Retinal pigment epithelial cell (primary cell): ENCODE measurements at regions not wholly inside any gene's neighbourhood (a gene's known extent, or its start where the extent isn't known, plus 50 kb on each side); places are given as distances from the start of the nearest gene placed in this dataset.

Source experiments
- DNase-seq: peaks from one replicate; pipeline ENCODE4 v3.0.0-alpha.2; 2010; ENCODE audit warnings: low read depth
- H3K4me3 ChIP-seq: 2 replicates; pipeline ENCODE4 v1.5.1; 2011; ENCODE audit warnings: mild to moderate bottlenecking, low read length, control low read depth, moderate library complexity
- TF ChIP-seq, protein P1 (sequence below): conservative IDR thresholded peaks from 2 replicates; pipeline ENCODE4 v1.5.1; 2011; ENCODE audit warnings: low read depth, low read length, control low read depth, inconsistent platforms

DNA sequence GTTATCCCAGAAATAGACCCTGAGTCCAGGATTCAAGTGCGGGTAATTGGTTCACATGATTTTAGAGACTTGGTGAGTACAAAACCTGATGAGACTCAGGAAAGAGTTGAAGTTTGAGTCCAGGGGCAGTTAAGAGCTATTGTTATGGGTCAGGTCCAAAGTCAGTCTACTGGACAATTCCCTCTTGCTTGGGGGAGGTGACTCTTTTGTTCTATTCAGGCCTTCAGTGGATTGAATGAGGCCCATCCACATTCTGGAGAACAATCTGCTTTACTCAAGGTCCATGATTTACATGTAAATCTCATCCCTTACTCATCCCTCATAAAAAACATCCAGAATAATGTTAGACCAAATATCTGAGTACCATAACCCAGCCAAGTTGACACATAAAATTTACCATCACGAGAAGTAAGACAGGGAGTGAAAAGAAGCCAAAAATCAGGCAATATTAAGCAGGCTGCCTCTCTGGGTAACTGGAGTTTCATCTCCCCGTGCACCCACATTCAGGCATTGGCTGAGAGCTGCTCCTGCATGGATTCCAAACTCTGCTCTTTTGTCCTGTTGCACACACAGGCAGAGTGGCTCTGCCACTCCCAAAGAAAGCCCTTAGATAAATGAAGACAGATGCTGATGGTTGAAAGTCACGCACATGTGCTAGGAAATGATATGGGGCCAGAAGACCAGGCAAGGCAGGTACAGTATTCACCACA is 156.0 kb upstream of the SALL1 start:
- no peak for DNase-seq
- no peak overlapping the region for H3K4me3 ChIP-seq
- TF ChIP-seq, protein P1, sequence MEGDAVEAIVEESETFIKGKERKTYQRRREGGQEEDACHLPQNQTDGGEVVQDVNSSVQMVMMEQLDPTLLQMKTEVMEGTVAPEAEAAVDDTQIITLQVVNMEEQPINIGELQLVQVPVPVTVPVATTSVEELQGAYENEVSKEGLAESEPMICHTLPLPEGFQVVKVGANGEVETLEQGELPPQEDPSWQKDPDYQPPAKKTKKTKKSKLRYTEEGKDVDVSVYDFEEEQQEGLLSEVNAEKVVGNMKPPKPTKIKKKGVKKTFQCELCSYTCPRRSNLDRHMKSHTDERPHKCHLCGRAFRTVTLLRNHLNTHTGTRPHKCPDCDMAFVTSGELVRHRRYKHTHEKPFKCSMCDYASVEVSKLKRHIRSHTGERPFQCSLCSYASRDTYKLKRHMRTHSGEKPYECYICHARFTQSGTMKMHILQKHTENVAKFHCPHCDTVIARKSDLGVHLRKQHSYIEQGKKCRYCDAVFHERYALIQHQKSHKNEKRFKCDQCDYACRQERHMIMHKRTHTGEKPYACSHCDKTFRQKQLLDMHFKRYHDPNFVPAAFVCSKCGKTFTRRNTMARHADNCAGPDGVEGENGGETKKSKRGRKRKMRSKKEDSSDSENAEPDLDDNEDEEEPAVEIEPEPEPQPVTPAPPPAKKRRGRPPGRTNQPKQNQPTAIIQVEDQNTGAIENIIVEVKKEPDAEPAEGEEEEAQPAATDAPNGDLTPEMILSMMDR, result no peak

DNA sequence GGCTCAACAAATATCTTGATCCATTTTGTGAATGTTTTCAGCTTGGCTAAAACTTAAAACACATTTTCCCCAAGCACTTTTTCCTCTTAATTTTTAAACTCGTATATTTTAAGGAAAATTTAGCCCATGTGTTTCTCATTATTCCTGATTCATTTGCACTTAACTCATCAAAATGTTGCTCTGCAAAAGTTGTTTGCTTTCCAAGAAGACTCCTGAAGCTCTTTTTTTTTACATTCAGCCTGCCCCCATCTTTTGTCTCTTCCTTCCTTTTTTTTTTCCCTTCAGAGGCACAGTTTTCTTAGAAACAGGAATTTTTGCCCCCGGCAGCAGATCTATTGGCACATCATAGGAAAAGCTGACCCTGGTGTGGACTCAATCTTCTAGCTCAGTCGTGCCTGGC is 155.0 kb upstream of the SALL1 start:
- no peak overlapping the region for H3K4me3 ChIP-seq
- no peak for DNase-seq
- TF ChIP-seq, protein P1, result no peak

DNA sequence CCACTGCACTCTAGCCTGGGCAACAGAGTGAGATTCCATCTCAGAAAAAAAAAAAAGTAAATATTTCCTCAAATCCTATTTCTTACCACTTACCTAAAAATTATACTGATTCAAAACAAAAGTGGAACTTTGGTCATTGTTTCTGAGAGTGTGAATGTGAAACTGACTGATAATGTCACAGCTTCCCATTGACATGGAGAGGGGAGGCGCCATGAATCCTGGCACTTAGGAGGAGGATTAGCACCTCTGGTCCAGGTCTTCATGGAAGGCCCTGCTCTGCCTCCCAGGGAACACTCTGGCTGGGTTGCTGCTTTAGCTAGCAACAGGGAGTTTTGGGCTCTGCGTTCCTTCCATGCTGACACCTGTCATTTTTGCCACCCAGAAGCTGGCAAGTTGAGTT is 154.3 kb upstream of the SALL1 start:
- no peak for DNase-seq
- TF ChIP-seq, protein P1, result no peak
- H3K4me3 ChIP-seq, result no peak overlapping the region

DNA sequence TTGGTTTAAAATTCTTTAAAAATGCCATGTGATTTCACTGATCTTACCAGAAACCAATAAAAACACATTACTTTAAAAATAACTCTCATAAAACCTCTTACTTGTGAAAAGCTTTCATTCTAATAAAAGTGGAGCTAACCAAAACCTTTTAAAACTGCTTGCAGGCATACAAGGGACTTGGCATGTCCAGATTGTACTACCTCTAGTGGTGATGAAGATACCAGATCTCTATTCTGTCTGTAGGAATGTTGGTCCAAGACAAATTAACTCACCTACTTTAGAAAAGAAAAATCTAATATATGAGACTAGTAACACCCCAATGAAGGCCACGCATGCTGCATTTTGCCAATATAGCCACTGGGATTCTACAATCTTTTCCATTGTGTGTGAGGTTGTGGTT is 151.0 kb upstream of the SALL1 start:
- H3K4me3 ChIP-seq, result no peak overlapping the region
- TF ChIP-seq, protein P1, result no peak
- no peak for DNase-seq

DNA sequence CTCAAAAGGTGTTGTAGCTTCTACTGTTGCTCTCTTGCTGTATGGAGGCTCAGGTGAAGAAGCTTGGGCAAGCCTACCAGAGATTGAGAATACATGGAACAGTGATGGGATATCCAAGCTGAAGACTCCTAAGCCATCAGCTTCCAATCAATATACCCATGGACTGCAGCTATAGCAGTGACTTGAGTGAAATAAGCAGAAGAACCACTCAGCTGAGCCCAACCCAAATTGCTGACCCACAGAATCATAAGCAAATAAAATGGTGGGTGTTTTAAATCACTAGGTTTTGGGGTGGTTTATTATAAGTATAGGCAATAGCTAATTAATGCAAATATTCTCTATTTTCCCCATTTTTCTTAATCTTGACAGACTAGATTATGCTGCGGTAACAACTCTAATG is 147.7 kb upstream of the SALL1 start:
- H3K4me3 ChIP-seq, result no peak overlapping the region
- TF ChIP-seq, protein P1, result no peak
- no peak for DNase-seq

DNA sequence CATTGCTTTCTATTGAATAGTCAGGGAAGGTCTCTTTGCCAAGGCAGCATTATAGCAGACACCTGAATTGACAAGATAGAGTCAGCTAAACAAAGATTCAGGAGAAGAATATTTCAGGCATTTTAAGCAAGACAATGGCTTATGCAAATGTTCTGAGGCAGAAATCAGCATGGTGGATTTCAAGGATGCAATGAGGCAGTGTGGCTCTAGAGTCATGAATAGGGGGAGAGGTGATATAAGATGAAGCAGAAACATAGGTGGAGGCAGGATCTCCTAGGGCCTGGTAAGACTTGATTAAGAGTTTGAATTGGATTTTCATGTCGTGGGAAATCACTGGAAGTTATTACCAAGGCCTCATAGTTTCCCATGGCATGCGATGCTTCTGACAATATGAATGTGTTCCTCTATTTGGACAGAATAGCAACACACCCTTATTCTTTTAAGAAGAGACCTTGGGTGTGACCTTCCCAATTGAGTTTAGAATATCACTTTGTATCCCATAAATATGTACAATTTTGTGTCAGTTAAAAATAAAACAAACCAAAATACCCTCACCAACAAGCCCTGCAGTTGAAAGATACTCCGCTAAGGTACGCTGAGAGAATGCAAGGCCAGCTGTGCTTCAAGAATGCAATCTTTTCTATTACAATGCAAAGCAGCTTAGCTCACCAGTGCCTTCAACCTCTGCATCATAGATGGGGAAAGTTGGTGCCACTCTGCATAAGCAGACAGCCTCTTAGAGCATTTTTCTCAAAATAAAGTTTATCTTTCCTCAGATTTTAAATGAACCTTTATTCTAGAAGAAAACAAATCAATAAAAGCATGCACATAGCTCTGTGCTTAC is 139.6 kb upstream of the SALL1 start:
- TF ChIP-seq, protein P1, result no peak
- H3K4me3 ChIP-seq, result no peak overlapping the region
- DNase-seq, result no peak

DNA sequence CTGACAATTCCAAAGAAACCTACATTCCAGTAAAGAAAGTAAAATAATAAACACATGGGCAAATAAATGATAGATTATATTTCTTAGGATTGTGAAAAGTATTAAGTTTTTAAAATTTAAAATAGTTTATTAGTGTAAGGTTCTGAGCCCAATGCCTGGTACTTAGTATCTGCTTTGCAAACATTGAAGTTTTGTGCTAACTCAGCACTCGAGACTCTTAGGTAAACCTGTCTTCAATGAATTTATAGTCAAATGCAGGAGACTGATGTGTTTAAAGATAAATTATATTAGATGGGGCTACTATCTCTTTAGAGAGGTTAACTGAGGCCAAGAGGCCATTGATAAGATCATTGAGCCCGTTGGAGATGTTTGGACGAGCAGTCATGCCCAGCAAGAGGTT is 138.3 kb upstream of the SALL1 start:
- TF ChIP-seq, protein P1, result no peak
- DNase-seq, result no peak
- H3K4me3 ChIP-seq, result no peak overlapping the region
